ENCODE measurements at regions not wholly inside any gene's neighbourhood (a gene's known extent, or its start where the extent isn't known, plus 50 kb on each side); places are given as distances from the start of the nearest gene placed in this dataset.
"Not testable (repeated sequence)": the region's sequence is repeated elsewhere in the genome, so short reads cannot be mapped to it uniquely, and the experiment has no call there.

DNA sequence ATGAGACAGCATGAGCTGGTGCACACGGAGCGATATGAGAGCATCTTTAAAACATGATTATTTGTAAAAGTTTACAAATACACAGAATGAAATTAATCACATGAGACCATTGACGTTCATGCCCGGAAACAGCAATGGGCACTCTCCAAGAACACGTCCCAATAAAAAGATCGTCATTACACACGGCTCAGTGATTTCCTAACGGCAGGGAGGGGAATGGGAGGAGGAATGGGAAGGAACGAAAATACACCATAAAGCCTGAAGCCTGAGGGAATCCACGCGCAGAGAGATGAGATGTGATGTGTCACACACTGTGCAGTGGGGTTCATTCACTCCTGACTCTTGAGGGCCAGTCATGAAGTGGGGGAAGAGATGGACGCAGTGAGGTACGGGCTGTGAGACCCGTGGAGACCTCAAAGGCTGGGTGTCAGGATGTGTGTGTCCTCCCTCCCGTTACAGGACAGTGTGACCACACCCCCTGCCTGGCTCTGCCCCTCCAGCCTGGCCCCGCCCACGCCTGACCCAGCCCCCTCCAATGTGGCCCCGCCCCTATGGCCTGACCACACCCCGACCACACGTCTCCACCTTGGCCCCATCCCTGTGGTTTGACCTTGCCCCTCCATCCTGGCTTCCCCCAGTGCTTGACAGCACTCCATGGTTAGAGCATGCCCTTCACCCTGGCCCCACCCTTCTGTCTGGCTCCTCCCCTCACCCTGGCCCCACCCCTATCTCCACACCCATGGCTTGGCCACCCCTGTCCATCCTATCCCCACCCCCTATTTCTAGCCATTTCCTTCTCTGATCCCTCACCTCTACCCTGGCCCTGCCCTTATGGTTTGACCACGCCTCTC is 270.5 kb upstream of the SFSWAP start:
- DNase-seq: not testable (repeated sequence)

DNA sequence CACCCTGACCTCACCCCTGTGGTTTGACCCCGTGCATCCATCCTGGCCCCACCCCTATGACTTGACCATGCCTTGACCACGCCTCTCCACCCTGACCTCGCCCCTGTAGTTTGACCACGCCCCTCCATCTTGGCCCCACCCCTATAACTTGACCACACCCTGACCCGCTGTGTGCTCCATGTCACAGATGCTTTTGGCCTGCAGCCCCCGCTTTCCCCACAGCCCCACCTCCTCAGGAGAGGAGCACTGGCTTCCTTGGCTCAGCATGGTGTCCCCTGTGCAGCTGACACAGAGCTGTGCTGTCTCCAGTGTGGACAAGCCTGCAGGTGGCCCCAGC is 269.9 kb upstream of the SFSWAP start:
- DNase-seq: no peak

DNA sequence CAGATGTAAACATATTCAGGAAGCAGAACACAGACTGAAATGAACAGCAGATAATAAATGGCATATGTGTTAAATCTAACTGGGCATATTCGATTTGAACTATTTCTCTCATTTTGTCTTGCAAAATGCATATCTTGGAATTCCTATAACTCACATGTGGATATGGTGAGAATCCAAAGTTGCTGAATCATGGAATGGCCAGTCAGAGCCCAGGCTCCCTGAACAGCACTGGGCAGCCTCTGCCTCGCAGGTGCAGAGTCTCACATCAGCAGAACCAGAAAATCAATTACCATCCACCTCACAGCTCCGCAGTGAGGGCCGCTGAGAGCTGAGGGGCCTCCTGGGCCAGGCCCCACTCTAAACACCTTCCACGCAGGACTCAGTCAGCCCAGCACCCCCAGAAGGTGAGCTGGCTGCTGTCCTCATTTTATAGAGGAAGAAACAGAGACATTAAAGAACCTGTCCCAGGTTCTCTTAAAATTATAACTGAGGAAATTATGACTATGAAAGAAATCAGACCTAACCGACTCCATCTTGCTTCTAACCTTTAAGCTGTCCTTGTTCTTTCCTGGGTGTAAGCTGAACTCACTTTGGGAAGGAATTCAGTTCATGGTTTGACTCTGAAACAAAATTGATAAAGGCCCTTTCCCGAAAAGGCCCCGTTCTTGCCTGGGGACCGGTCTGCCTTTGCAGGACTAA is 269.1 kb upstream of the SFSWAP start:
- DNase-seq: no peak

DNA sequence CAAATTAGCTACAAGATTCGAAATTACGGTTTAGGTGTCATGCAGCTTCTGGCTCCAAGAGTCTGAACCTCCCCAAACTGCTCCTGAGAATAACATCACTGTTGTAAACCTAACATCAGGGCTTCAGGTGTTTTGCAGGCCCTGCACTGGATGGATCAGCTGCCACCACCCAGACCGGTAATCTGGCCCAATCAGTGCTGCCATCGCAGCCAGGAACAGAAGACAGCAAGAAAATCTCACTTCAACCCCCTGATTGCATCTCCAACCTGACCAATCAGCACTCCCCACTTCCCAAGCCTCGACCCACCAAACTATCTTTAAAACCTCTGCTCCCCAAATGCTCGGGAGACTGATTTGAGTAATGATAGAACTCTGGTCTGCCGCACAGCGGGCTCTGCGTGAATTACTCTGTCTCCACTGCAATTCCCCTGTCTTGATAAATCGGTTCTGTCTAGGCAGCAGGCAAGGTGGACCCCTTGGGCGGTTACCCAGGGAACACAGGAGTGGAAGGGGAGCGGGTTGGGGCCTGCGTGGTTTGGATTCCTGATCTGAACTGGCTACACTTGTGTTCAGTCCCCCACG is 268.5 kb upstream of the SFSWAP start:
- DNase-seq: no peak

DNA sequence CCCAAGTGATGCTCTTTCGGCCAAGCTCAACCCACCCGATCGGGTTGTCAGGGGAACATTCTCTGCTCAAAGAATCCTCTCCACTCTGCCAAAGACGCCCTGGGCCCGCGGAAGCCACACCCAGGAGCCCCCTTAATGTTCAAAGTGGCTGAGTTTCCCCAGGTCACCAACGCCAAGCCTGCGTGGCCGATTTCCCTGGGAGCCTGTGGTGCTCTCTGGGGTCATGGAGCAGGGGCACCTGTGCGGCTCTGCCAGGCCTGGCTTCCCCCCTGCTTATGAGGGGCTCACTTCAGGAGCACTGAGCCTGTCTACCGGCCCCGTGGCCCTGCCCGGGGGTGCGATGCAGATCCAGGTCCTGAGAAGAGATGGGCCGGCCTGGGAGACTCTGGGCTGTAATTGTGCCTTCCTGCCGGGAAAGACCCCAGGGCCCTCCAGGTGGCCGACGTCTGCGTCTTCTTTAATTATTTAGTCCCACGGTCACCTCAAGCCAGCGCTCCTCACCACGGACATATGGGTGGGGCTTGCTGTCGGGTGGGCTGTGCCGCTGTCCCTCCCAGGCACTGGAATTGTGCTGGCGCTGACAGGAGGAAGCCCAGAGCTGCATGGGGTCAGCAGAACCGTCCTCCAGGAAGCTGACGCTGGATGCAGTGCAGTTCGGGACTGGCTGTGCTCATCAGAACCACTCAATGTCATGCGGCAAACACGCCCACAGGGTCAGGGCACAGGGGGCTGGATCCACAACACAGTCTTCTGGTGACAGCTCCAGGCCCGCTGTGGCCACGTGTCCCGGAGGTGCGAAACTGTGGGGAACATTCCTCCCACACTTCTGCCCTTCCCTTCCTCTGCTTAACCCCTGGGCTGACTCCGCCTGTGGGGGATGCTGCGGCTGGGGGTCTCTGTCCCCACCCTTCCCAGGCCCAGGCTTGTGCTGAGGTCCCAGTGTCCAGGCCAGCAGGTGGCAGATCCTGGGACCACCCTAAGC is 267.6 kb upstream of the SFSWAP start:
- no peak for DNase-seq

DNA sequence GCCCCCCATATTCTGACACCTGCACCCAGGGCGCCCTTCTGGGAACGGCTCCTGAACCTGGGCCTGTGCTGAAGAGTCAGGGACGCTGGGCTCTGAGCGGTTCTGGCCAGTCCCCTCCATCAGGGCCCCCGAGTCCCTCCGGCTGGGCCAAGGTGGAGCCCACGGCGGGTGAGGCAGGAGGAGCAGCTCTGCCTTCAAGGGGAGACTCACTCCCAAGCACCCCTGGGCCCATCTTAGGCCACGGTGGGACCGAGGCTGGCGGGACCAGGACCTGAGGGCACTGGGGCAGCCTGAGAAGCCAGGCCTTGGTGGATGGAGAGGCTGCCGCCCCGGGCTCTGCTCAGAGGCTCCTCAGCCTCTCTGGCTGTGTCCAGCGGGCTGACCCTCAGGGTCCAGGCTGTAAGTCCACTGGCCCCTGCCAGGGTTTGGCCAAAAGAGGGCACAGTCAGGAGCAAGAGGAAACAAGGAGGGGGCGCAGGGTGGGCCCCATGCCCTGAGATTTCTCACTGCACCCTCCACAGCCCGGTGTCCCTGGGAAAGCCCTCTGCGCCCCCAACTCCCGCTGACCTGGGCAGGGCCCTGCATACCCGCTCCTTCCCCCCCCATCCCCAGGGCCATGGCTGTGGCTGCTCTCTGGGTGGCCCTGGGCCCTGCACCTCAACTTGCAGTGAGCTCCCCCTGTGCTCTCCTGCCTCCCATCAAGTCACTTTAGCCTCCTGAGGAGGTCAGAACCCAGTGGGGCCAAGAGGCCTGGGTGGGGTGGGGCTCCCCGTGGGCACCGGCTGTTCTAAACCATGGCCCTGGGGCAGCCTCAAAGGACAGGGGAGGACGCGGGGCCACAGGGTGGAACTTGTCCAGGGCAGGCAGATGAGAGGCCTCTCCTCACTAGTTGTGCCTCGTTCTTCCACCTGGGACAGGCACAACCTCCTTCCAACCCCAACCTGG is 266.4 kb upstream of the SFSWAP start:
- no peak for DNase-seq

DNA sequence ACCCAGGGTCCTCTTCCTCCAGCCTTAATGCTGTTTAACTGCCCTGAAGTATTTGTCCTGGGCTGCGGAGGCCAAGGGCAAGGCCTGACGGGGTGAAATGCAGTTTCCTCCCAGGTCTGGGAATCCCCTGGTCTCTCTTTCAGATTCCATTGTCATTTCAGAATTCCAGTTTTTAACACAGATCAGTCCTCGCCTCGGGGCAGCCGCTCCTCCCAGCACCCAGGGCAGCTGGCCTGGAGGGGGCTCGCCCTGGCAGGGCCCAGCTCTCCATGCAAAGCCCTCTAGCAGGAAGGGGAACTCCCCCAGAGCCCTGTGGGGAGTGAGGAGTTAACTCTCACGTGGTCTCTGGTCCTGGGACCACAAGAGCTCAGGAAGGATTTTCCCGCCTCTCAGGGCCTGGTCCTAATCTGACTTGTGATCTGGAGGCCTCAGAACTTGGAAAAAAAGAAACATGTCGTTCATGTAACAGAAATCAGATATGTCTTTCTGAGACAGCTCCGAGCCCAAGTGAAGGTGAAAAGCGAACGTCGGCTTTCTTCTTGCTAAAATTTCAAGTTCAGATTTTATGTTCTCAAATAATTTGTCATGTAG is 265.6 kb upstream of the SFSWAP start:
- no peak for DNase-seq

DNA sequence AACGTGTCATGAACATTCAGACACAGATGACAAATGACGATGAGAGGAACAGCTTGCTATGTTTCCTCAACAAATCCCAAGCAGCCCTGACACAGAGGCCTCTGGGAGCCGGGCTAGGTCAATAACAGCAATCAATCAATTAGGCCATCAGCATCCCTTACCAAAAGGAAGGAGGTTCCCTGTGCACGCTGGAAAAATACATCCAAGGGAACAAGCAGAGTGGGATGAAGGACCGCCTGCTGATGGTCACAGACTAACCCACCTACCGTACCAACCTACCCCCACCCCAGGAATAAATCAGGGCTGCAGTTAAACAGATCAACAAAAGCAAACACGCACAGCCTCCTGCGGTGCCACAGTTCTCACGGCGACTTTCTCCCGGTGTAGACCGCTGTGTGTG is 265.1 kb upstream of the SFSWAP start:
- no peak for DNase-seq

DNA sequence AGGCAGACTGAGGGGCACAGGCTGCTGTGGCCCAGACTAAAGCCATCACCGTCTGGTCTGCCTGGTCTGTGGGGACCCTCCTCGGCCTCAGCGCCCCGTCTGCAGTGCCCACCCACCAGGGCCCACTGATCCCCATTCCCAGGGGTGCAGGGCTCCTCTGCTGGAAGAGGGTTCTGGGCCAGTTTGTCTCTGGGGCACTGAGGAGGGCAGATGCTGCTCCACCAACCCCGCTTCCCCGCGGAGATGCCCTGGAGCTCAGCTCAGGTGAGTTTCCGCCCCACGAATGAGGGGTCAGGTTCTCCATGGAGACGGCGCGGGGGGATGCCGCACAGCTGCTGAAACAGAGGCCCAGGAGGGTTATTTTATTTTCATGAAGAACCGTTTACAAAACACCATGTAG is 263.3 kb upstream of the SFSWAP start:
- DNase-seq: not testable (repeated sequence)

DNA sequence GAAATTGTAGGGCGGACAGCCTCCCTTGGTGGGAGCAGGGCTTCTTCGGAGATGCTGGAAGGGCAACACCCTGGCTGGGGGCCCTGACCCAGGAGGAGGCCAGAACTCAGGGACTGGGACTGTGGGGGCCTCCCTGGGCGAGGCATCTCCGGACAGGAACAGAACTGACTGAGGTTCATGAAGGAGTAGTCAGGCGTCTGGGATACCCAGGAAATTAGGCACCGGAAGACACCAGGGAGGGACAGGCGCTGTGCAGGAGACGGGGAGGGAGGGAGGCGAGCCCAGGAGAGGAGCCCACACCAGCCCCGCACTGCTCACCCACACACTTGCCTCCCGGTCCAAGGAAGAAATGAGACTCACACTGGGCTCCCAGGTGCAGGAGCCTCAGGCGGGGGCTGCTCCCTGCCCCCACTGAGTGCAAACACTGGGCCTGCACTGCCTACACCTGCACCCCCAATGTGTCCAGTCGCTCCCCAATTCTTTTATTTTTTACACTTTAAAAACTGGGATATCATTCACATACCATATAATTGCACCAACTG is 262.6 kb upstream of the SFSWAP start:
- DNase-seq: no peak

DNA sequence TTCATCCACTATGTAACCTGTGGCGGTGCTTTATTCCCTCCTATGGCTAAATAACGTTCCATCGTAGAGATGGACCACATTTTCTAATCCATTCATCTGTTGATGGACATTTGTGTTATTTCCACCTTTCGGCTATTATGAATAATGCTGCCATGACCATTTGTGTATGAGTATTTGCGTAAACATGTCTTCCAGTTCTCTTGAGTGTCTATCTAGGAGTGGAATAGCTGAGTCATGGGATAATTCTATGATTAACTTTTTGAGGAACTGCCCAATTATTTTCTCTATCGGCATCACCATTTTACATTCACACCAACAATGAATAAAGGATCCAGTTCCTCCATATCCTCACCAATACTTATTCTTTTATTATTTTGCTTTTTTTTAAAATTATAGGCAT is 261.9 kb upstream of the SFSWAP start:
- DNase-seq: no peak

DNA sequence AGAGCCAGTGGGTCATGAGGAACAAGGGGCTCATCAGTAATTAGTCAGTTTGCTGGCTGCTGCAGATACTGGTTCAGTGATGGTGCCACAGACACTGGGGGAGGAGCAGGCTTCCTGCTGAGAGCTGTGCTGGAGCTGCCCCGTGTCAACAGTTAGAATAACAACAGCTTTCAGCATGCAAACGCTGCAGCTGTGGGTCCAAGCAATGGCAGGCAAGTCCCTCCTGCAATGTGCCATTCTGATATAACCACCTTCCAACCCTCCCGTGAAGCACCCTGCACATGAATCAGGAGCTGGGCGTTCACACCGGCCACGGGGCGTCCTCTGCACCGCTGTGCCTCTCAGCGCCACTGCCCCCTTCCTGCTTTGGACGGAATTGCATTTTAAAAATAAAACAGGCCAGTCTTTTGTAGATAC is 258.4 kb upstream of the SFSWAP start:
- no peak for DNase-seq

DNA sequence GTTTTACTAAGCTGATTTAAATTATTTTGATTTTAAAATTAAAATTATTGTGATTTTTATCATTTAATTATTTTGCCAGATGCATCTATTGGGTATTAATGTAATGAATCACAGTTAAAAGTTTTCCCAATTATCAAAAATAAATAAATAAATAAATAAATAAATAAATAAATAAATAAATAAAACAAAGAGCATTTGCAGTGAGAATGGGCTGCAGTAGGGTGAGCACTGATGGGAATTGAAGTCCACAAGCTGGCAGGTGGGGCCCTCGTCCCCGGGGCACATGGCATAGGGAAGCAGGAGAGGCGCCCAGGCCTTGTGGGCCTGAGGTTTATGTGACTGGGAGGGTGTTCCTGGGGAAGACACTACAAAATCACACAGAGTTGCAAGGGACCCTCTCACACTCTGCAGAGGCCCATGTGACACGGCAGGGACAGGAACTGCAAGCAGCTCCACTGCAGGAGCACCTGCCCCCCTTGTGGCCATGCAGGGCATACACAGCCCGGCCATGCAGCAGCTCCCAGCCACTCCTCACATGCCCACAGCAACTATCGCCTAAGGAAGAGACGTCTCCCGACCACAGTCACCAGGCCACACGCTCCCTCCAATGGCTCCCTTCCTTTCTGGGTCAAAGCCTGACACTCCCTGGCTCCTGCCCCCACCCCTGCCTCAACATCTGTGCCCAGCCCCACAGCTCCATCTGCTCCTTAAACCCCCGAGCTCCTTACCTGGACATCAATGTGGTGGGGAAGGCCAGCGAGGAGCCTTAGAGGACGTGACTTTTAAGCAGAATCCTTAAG is 256.3 kb upstream of the SFSWAP start:
- peak; percentile 22 for DNase-seq

DNA sequence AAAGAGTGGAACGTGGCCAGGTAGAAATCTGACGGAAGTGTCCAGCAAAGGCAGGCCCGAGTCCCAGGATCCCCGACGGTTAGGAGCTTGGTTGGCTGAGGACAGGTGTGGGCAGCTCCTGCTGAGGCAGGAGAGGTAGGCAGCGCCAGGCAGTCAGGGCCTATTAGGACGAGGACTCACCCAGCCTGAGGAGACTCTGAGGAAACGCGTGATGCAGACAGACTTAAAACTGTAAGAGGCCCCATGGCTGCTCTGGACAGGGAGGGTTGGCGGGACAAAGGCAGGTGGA is 255.7 kb upstream of the SFSWAP start:
- DNase-seq: no peak

DNA sequence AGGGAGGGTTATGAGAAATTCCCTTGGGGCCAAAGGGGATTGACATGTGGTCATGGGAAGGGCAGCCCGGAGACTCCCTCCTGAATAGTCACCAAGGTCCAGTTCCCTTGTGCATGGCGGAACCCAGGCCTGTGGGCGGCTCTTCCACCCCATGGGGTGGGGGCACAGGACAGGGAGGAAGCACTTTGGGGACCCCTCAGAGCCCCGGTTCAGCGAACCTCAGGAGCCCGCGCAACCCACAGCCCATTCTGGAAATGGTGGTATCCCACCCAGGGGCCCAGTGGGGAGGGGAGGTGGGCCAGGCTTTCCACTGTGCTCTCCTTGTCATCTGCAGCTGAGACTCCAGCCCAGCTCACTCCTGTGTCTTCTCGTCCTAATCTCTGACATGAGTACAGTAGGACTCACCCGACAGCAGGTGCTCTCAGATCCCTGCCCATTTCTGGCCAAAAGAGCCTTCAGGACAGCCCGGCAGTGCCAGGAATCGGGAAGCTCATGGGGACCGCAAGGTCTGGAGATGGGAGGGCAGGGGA is 255.2 kb upstream of the SFSWAP start:
- DNase-seq: no peak

DNA sequence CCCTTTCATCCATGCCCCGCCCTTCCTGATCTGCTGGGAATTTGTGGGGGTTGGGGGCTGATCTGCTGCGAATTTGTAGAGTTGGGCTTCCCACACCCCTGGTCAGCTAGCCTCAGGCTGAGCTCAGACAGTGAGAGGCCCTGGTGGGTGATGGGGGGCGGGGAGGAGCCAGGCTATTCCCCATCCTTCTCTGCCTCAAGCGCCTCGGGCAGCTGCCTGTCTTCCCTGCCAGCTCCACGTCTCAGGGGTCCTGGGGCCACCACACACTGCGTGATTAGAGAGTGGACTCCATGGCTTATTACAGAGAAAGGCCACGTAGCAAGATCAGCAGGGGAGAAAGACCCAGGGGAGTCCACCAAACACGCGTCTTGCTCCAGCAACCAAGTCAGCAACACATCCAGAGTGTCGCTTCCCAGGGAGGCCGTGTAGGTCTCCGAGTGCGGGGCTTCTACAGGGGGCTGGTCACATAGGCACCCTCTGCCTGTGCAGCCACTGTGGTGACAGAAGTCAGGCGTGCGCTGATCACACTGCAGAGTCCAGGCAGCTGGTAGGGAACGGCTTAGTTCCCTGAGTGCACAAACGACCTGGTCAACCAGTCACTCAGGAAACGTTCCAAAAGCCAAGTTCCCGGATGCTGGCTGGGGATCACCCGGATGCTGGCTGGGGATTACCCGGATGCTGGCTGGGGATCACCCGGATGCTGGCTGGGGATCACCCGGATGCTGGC is 254.4 kb upstream of the SFSWAP start:
- DNase-seq: no peak

DNA sequence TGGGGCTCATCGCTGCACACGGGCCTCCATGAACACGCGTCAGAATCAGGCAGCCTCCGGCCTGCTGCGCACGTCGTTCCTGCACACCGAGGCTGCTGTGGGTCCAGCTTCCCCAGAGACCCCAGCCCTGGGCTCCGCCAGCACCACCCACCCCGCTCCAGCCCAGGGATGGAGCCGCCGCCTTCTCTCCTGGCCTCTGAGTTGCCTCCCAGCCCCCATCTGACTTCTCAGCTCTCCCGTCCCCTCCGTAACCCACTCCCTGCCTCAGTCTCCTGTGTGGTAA is 253.9 kb upstream of the SFSWAP start:
- no peak for DNase-seq

DNA sequence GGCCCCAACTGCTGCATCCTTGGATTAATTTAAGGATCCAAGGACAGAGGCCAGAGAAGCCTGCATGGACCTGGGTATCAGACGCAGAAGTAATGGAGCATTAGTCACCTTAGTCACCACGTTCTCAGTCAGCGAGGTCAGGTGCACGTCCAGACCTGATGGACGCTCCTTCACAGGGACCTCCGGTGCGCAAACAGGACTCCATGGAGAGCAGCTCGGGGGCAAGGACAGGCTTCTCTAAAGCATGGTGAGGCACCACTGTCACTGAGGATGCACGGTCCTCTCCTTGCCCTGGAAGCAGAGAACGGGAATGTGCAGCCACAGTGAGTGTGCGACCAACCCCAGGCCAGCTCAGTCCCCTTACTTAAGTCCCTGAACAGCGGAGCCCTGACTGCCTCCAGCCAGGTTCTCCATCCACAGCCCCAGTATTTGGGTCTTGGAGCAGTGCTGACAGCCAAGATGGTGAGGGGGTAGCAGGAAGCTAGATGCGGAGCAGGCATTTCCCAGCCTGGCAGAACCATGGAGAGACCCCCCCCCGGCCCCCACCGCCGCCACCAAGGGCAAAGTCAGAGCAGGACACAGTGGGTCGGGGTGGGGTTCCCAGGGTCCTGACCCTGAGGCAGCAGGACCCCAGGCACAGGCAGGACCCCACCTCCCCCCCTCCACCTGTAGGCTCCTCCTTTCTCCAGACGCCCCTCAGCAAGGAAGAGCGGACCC is 253.4 kb upstream of the SFSWAP start:
- DNase-seq: no peak

DNA sequence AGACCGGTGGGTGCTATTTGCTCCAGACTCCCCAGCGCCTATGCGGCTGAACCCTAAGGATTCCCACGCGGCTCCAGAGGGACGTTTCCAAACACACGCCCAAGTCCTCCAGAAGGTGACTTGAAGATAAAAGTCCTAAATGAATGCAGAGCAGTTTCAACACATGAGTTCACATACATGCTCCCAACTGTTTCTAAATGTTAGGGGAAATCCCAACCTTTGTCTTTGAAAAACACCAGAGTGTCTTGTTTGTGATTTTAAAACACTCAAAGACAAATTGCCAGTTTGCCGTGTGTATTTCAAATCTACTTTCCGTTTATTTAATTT is 252.9 kb upstream of the SFSWAP start:
- no peak for DNase-seq

Measured in skin of body (tissue), 1 donor.